ENCODE measurements at regions not wholly inside any gene's neighbourhood (a gene's known extent, or its start where the extent isn't known, plus 50 kb on each side); places are given as distances from the start of the nearest gene placed in this dataset.

DNA sequence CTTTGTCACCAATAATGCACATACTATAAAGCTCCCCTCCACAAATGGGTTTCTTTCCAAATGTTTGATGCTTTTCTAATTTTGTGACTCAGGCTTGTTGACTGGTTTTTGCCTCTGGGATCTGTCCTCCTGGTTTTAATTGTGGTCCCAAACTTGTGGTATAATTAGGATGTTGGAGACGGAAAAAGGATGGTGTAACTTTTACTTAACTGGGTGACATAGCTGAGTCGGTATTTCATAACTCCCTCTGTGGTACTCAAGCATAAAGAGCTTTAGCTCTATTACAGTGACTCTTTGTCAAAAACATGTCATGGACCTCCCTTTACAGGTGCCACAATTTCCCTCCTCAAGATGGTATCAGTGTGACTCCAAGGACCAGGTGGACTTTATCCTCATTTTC is 119.7 kb upstream of the RBPJ start:
- no peak overlapping the region for H2AK5ac ChIP-seq (ENCODE audit: low read depth, low read length)
- H3K9ac ChIP-seq (ENCODE audit: low read depth, low read length, poor library complexity), result no peak overlapping the region
- H3K79me1 ChIP-seq (ENCODE audit: low read depth, low read length), result no peaks in the 10 kb centered on the region
- H2BK120ac ChIP-seq (ENCODE audit: low read depth, low read length), result no peak overlapping the region
- H4K91ac ChIP-seq (ENCODE audit: low read depth, low read length, poor library complexity), result no peak overlapping the region
- H3K23ac ChIP-seq (ENCODE audit: low read depth, low read length, poor library complexity), result no peak overlapping the region
- no peak overlapping the region for H3K14ac ChIP-seq (ENCODE audit: low read length)
- no peaks in the 10 kb centered on the region for H3K27me3 ChIP-seq (ENCODE audit: control insufficient read depth in 3 of 3, insufficient read depth in 3 of 3, low read depth in 1 of 3, low read length in 3 of 3)
- H3K9me3 ChIP-seq (replicated peaks in 1 of 2; ENCODE audit: control insufficient read depth in 2 of 2, insufficient read depth in 1 of 2, low read depth in 1 of 2, low read length in 2 of 2), result no peaks in the 10 kb centered on the region
- H3K4ac ChIP-seq (ENCODE audit: low read length), result no peak overlapping the region
- H2AFZ ChIP-seq (ENCODE audit: low read length), result no peak overlapping the region
- H2BK12ac ChIP-seq (ENCODE audit: low read length), result no peak overlapping the region
- no peaks in the 10 kb centered on the region for H3K4me1 ChIP-seq (ENCODE audit: control insufficient read depth in 2 of 2, insufficient read depth in 1 of 2, low read depth in 1 of 2, low read length in 2 of 2)
- no peak overlapping the region for H3K18ac ChIP-seq (ENCODE audit: low read length)
- H2BK5ac ChIP-seq (ENCODE audit: low read length), result no peak overlapping the region
- H3K4me3 ChIP-seq (ENCODE audit: low read length in 2 of 2), result no peak overlapping the region
- H3K27ac ChIP-seq (replicated peaks; ENCODE audit: low read length), result no peak overlapping the region
- no peak overlapping the region for H4K8ac ChIP-seq (ENCODE audit: low read depth, low read length)
- H3K4me2 ChIP-seq (ENCODE audit: insufficient read depth, low read length, poor library complexity, severe bottlenecking), result no peak overlapping the region
- no CpG with 5 or more reads among the region's 2 CpGs for WGBS, 2 donors (ENCODE audit: extremely low coverage in 2 of 2, insufficient read length in 2 of 2, insufficient replicate concordance in 1 of 2)
- H2BK15ac ChIP-seq (ENCODE audit: low read length), result no peak overlapping the region
- DNase-seq (ENCODE audit: low spot score), result no peak
- no peaks in the 10 kb centered on the region for H3K36me3 ChIP-seq (replicated peaks in 1 of 2; ENCODE audit: control insufficient read depth in 2 of 2, insufficient read depth in 2 of 2, low read length in 2 of 2)

DNA sequence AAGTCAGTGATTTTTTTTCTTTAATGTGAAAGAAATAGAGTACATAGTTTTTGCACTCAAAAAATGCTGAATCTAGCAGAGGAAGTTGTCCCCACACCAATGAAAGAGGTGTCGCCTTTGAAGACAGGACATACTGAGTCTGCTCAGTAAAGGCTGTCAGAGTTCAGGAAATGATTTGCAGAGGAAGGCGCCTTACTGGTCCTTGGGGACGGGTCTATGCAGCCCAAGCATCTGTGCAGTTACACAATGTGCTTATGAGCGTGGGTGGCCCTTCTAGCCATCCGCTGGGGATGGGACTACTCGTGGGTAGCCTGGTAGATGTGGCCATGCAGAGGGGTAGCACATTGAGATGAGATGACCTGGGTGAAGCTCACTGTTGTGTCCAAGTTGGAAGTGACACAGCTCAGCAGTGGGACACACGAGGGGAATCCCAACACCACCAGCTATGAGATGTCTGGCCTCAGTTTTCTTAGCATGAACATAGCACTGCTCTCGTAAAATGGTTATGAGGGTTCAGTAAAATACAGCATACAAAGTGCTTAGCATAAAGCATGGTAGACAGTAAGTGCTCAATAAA is 116.5 kb upstream of the RBPJ start:
- no peak overlapping the region for H3K4ac ChIP-seq (ENCODE audit: low read length)
- no peak overlapping the region for H3K18ac ChIP-seq (ENCODE audit: low read length)
- no peak overlapping the region for H3K4me3 ChIP-seq (ENCODE audit: low read length in 2 of 2)
- peak overlapping the region; percentile 73 for H3K14ac ChIP-seq (ENCODE audit: low read length)
- no peak overlapping the region for H2BK120ac ChIP-seq (ENCODE audit: low read depth, low read length)
- H4K8ac ChIP-seq (ENCODE audit: low read depth, low read length), result no peak overlapping the region
- H2BK12ac ChIP-seq (ENCODE audit: low read length), result no peak overlapping the region
- no peaks in the 10 kb centered on the region for H3K9me3 ChIP-seq (replicated peaks in 1 of 2; ENCODE audit: control insufficient read depth in 2 of 2, insufficient read depth in 1 of 2, low read depth in 1 of 2, low read length in 2 of 2)
- H3K4me2 ChIP-seq (ENCODE audit: insufficient read depth, low read length, poor library complexity, severe bottlenecking), result no peak overlapping the region
- H2BK5ac ChIP-seq (ENCODE audit: low read length), result no peak overlapping the region
- H3K4me1 ChIP-seq (ENCODE audit: control insufficient read depth in 2 of 2, insufficient read depth in 1 of 2, low read depth in 1 of 2, low read length in 2 of 2), result no peaks in the 10 kb centered on the region
- H3K27me3 ChIP-seq (ENCODE audit: control insufficient read depth in 3 of 3, insufficient read depth in 3 of 3, low read depth in 1 of 3, low read length in 3 of 3), result no peaks in the 10 kb centered on the region
- no peaks in the 10 kb centered on the region for H3K79me1 ChIP-seq (ENCODE audit: low read depth, low read length)
- H3K27ac ChIP-seq (replicated peaks; ENCODE audit: low read length), result no peak overlapping the region
- H3K23ac ChIP-seq (ENCODE audit: low read depth, low read length, poor library complexity), result no peak overlapping the region
- H2AK5ac ChIP-seq (ENCODE audit: low read depth, low read length), result no peak overlapping the region
- no peak overlapping the region for H2AFZ ChIP-seq (ENCODE audit: low read length)
- DNase-seq (ENCODE audit: low spot score), result no peak
- no peak overlapping the region for H2BK15ac ChIP-seq (ENCODE audit: low read length)
- no peak overlapping the region for H4K91ac ChIP-seq (ENCODE audit: low read depth, low read length, poor library complexity)
- H3K36me3 ChIP-seq (replicated peaks in 1 of 2; ENCODE audit: control insufficient read depth in 2 of 2, insufficient read depth in 2 of 2, low read length in 2 of 2), result no peaks in the 10 kb centered on the region
- no peak overlapping the region for H3K9ac ChIP-seq (ENCODE audit: low read depth, low read length, poor library complexity)
- no CpG with 5 or more reads among the region's 8 CpGs for WGBS, 2 donors (ENCODE audit: extremely low coverage in 2 of 2, insufficient read length in 2 of 2, insufficient replicate concordance in 1 of 2)

DNA sequence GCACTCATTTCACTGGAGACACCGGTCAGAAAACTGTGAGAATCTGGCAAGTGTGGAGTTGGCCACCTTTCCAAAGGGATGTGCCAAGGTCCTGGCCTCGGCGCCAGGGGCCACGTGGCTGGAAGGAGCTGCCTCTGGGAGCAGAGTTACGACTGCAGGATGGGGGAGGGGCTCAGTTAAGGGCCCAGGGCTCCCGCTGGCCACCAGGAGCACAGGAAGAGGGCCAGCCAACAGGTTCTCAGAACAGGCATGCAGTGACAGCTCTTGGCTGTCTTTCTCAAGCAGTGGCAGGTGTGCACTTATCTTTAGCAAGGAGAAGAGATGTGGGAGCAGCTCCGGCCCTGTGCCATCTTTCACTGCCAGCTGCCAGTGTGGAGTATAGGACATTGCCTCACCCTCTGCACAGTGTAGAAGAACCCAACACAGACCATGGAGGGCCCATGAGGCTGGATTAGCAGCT is 115.9 kb upstream of the RBPJ start:
- Histone ChIP-seq H2BK120ac (ENCODE audit: low read depth, low read length) (no peak overlapping the region), H2AFZ (ENCODE audit: low read length) (no peak overlapping the region), H3K4me1 (ENCODE audit: control insufficient read depth in 2 of 2, insufficient read depth in 1 of 2, low read depth in 1 of 2, low read length in 2 of 2) (no peaks in the 10 kb centered on the region), H3K18ac (ENCODE audit: low read length) (no peak overlapping the region), H3K79me1 (ENCODE audit: low read depth, low read length) (no peaks in the 10 kb centered on the region), H3K14ac (ENCODE audit: low read length) (no peak overlapping the region), H3K4me2 (ENCODE audit: insufficient read depth, low read length, poor library complexity, severe bottlenecking) (no peak overlapping the region), H2AK5ac (ENCODE audit: low read depth, low read length) (no peak overlapping the region), H3K4ac (ENCODE audit: low read length) (no peak overlapping the region), H2BK15ac (ENCODE audit: low read length) (no peak overlapping the region), H3K23ac (ENCODE audit: low read depth, low read length, poor library complexity) (no peak overlapping the region), H3K9me3 (replicated peaks in 1 of 2; ENCODE audit: control insufficient read depth in 2 of 2, insufficient read depth in 1 of 2, low read depth in 1 of 2, low read length in 2 of 2) (no peaks in the 10 kb centered on the region), H2BK12ac (ENCODE audit: low read length) (no peak overlapping the region), H3K9ac (ENCODE audit: low read depth, low read length, poor library complexity) (no peak overlapping the region), H3K27ac (replicated peaks; ENCODE audit: low read length) (no peak overlapping the region), H4K8ac (ENCODE audit: low read depth, low read length) (no peak overlapping the region), H3K36me3 (replicated peaks in 1 of 2; ENCODE audit: control insufficient read depth in 2 of 2, insufficient read depth in 2 of 2, low read length in 2 of 2) (no peaks in the 10 kb centered on the region), H4K91ac (ENCODE audit: low read depth, low read length, poor library complexity) (no peak overlapping the region), H3K27me3 (ENCODE audit: control insufficient read depth in 3 of 3, insufficient read depth in 3 of 3, low read depth in 1 of 3, low read length in 3 of 3) (no peaks in the 10 kb centered on the region), H2BK5ac (ENCODE audit: low read length) (no peak overlapping the region), H3K4me3 (ENCODE audit: low read length in 2 of 2) (no peak overlapping the region)
- DNase-seq (ENCODE audit: low spot score), result no peak
- no CpG with 5 or more reads among the region's 7 CpGs for WGBS, 2 donors (ENCODE audit: extremely low coverage in 2 of 2, insufficient read length in 2 of 2, insufficient replicate concordance in 1 of 2)

DNA sequence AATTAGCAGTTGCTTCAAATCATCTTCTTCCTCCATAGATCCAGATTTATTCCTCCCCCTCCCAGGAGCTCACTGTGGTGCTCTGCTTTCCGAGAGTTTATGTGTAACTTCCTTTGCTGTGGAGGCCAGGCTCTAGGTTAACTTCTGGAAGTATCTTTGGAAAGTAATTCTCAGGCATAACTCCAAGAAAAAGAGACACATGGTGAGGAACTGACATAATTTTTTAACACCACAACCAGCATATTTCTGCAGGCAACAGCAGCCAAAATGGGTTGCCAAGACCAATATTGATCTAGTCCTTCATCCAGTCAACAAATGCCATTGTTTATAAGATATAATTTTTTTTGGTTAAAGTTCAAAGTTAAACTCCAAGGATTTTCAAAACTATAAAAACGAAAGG is 114.5 kb upstream of the RBPJ start:
- Histone ChIP-seq H3K18ac (ENCODE audit: low read length) (no peak overlapping the region), H3K9me3 (replicated peaks in 1 of 2; ENCODE audit: control insufficient read depth in 2 of 2, insufficient read depth in 1 of 2, low read depth in 1 of 2, low read length in 2 of 2) (no peaks in the 10 kb centered on the region), H2BK12ac (ENCODE audit: low read length) (no peak overlapping the region), H3K9ac (ENCODE audit: low read depth, low read length, poor library complexity) (no peak overlapping the region), H3K4me2 (ENCODE audit: insufficient read depth, low read length, poor library complexity, severe bottlenecking) (no peak overlapping the region), H2BK5ac (ENCODE audit: low read length) (no peak overlapping the region), H3K79me1 (ENCODE audit: low read depth, low read length) (no peaks in the 10 kb centered on the region), H2BK120ac (ENCODE audit: low read depth, low read length) (no peak overlapping the region), H3K27me3 (ENCODE audit: control insufficient read depth in 3 of 3, insufficient read depth in 3 of 3, low read depth in 1 of 3, low read length in 3 of 3) (no peaks in the 10 kb centered on the region), H3K4me1 (ENCODE audit: control insufficient read depth in 2 of 2, insufficient read depth in 1 of 2, low read depth in 1 of 2, low read length in 2 of 2) (no peaks in the 10 kb centered on the region), H2BK15ac (ENCODE audit: low read length) (no peak overlapping the region), H3K4me3 (ENCODE audit: low read length in 2 of 2) (no peak overlapping the region), H3K23ac (ENCODE audit: low read depth, low read length, poor library complexity) (no peak overlapping the region), H3K36me3 (replicated peaks in 1 of 2; ENCODE audit: control insufficient read depth in 2 of 2, insufficient read depth in 2 of 2, low read length in 2 of 2) (no peaks in the 10 kb centered on the region), H4K8ac (ENCODE audit: low read depth, low read length) (no peak overlapping the region), H2AK5ac (ENCODE audit: low read depth, low read length) (no peak overlapping the region), H3K4ac (ENCODE audit: low read length) (no peak overlapping the region), H4K91ac (ENCODE audit: low read depth, low read length, poor library complexity) (no peak overlapping the region), H3K14ac (ENCODE audit: low read length) (no peak overlapping the region), H3K27ac (replicated peaks; ENCODE audit: low read length) (no peak overlapping the region), H2AFZ (ENCODE audit: low read length) (no peak overlapping the region)
- WGBS, 2 donors (ENCODE audit: extremely low coverage in 2 of 2, insufficient read length in 2 of 2, insufficient replicate concordance in 1 of 2), result no CpG with 5 or more reads among the region's 2 CpGs
- no peak for DNase-seq (ENCODE audit: low spot score)

All from neuronal stem cell (in vitro differentiated cells).